CD1c-positive myeloid dendritic cell (primary cell): ENCODE measurements at regions not wholly inside any gene's neighbourhood (a gene's known extent, or its start where the extent isn't known, plus 50 kb on each side); places are given as distances from the start of the nearest gene placed in this dataset.

Experiments
- DNase-seq: peaks from one replicate; pipeline ENCODE4 v3.0.0-alpha.2; 2016; ENCODE audit errors: extremely low spot score

DNA sequence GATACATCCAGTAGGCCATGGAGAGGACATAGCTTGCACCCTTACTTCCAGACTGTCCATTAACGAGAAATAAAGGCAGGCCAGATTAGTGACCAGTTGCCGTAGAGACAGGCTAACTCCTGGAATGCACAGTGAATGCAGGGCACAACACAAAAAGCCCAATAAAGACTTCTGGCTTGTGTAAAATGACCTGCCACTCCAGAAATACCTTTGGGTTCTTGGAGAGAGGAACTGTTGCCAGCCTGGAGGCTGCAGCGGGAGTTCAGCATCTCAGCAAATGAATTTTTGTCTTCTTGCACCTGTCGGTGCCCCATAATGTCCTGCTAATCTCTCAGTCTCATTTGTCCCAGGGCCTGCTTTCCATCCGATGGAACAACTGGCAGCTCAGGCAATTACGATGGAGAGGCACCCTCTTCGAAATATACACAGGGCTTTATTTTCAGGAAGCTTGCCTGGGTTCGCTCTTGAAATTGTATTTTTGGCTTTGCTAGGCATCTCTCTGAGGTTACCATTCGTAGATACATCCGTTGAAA lies 538.8 kb upstream of the ZNF462 start:
- DNase-seq, result no peak

DNA sequence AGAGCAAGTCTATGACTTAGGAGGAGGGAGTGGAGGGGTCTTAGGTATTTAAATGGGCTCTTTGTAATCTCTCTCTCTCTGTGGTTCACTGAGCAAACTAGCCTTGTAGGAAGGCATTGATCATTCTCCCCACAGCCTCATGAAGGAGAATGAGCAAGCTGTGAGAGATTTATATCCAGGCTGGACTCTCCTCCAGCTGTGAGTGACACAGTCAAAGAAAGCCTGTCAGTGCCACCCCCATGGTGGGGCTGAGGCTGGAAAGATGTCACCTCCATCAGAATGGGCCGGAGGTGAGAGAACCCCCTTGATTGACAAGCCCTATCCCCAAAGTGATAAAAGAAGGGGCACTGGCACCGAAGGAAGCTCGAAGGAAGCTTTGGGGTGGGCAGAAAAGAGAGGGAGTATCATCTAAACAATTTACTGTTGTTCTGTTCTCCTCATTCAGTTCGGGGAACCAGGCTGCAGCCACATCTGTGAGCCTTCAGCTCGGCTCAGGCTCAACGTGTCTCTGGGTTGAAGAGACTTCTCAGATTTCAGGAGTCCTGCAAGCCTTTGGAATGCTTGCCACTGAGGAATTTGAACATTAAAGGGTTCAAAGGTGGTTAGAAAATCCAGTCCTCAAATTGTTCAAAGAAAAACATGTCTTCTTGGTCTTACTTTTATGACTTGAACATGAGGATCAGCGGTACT lies 538.2 kb upstream of the ZNF462 start:
- no peak for DNase-seq

DNA sequence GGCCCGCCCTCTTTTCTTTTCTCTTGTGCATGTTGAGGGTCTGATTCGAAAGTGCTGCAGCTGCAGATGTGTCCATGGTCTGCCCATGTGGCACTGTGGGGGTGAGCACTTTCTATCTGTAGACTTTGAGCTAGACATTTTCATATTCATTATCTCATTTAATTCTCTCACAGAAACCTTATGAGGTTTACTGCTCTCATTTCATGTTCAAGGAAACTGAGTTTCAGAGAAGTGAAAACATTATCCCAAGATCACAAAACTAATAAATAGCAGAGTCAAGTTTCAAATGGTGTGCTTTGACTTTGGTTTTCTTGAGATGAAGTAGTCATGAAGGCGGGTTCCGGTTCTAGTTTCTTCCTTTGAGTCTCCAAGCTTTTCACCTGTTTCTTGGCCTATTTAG lies 536.5 kb upstream of the ZNF462 start:
- no peak for DNase-seq

DNA sequence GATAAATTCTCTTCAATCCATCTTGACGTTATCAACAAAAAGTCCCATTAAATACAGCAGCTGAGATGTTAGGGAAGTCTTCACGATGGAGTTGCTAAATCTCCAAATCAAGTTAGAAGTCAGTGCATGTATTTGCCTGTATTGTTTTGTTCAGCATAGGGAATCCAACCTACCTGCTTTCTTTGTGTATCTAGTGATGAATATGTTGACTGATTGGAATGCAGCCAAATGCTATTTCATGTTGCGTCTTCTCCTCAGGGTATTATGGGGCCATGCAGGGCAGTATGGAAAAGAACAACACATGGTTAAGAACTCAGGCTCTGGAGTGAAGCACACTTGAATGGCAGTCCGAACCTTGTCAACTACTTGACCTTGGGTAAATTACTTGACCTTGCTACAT lies 529.5 kb upstream of the ZNF462 start:
- DNase-seq, result no peak

DNA sequence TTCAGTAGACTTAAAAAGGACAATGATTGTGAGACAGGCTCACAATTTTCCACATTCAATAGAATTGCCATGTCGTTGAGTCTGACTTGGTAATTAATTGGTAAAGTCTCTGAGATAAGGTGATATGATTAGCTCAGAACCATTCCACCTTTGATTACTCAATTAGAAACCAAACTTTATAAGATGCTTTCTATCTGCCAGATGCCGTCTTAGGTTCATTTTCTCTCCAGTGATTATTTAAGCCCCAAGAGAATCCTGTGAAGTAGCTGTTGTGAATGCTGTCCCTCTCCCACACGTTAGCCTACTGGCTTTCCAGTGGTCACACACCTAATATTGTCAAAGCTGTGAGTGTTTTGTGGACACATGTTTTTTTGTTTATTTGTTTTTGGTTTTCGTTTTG lies 528.9 kb upstream of the ZNF462 start:
- no peak for DNase-seq

DNA sequence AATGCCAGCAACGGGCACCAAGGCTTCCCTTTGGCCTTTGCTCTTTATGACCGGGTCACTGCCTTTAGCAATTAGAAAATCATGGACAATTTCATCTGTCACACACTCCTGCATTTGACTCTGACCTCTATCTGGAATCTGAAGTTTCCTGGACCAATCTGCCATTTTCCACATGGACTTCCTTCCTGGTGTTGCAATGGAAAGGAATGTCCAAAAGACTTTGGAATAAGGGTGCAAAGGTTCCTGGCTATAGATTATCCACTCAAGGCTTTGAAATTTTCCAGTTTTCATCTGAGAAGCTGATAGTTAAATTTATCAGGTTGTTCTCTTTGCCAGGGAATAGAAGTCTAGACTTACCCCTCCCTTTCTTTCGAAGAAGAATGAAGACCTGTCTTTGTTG lies 523.1 kb upstream of the ZNF462 start:
- DNase-seq, result no peak

DNA sequence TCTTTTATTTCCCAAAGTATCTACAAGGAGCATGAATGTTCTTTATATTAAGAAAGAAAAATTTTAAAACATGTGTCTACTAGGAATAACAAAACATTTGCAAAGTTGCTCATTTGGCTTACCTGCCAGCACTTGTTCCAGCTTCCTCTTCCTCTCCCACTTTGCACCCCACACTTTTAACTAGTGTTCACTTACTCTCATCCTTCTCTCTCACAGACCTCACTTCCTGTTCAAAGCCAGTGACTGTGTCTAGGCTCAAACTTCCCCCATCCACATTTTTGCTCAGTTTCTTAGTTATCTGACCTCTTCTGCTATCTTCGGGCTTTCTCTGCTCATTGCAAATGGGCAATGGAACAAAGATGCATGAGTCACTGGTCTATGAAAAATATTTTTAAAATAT lies 512.2 kb upstream of the ZNF462 start:
- no peak for DNase-seq

DNA sequence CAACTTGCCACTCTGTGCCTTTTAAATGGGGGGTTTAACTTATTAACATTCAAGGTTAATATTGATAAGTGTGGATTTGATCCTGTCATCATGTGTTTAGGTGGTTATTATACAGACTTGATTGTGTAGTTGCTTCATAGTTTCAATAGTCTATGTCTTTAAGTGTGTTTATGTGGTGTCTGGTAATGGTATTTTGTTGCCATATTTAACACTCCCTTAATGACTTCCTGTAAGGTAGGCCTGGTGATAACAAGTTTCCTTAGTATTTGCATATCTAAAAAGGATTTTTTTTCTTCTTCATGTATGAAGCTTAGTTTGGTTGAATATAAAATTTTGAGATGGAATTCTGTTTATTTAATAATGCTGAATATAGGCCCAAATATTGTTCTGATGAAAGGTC lies 506.0 kb upstream of the ZNF462 start:
- DNase-seq, result no peak

DNA sequence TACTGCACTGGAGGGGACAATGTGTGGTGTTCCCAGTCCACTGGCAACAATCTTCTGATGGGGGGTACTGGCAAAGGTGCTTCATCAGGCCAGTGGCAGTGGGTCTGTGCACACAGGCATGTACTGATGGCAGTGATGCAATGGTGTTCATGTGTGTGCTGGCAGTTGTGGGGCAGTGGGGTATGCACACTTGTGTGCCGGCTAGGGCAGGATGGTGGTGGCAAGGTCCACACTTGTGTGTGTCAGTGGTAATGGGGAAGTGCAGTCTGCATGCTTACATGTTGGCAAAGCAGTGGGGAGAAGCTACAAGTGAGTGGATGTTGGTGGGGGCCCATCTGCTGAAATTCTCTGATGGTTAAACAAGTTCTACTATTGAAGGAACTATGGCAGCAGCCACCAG lies 504.6 kb upstream of the ZNF462 start:
- DNase-seq, result no peak

DNA sequence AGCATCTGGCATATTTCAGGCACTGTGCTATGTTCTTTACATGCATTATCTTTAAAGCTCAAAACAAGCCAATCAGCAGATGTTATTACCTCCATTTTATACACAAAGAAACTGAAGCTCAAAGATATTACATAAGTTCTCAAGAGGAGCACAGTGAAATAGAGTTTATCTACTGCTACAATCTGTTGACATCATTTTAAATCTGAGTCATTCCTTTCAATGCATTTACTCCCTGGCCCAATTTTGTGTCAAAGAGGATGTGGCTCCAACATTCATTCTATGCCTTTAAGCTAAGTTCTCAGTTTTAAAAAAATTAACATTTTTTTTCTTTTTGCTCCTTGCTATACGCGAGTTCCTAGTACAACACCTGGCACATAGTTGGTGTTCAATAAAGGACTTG lies 486.3 kb upstream of the ZNF462 start:
- no peak for DNase-seq

DNA sequence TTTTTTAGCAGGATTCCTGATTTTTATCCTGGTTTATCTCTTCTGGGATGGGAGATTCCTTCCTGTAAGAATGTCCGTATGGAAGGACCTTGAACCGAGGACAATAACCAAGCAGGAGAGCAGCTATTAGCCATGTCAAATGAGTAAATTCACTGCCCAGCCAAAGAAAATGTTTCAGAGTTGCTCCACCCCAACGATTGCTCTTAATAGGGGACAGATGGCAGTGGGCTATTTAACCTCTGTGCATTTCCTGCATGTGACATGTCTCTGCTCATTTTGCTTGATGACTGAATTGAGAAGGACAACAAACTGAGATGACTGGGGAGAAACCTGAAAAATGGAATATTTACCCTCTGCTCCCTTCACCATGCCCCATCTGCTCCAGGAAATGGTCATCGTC lies 479.9 kb upstream of the ZNF462 start:
- DNase-seq, result no peak

DNA sequence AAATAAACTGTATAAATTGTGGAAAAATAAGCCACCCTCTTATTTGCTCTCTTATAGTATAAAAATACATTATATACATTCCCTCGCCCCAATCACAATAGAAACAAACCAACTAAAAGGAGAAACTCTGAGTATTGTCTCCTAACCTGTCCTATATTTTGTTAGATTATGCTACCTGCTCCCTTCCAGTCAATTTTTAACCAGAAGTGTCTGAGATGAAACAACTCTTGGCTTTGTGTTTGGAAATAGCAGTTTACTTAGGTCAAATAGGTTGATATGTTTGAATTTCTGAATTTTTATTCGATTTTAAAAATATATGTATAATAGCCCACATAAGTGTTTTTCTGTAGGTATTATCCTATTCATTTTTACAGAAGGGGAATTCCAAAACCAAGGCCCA lies 475.0 kb upstream of the ZNF462 start:
- no peak for DNase-seq

DNA sequence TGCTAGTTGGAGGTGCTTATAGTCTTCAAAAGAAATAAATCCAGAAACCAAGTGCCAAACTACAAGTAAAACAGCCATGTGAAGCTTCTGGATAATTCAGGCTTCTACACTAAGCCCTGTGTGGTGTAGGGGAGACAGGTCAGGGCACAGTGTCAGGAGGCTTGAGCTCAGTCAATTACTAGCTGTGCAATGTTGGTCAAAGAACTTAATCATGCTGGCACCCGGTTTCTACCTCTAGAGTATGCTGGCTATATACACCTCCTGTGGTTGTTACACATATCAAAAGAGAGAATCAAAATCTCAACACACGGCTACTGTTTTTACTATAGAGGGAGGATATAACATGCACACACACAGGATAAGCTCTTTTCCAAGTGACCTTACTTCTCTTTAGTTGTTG lies 469.7 kb upstream of the ZNF462 start:
- no peak for DNase-seq

DNA sequence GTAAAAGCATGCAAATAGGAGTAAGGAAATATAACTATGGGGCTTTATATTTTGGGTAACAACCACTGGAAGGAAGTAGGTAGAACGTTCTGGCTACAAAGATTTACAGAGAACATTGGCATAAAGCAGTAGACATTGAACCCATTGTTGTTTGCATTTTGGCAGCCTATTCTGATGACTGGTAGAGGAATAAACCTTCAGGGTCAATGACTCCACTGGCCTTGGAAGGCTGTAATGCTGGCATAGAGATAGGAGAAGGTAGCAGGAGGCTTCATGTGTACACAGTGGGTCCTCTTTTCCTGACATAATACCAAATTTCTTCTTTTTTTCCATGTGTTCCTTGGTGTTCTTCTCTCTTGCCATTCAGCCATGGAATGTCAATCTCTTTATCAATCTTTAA lies 462.8 kb upstream of the ZNF462 start:
- DNase-seq, result no peak

DNA sequence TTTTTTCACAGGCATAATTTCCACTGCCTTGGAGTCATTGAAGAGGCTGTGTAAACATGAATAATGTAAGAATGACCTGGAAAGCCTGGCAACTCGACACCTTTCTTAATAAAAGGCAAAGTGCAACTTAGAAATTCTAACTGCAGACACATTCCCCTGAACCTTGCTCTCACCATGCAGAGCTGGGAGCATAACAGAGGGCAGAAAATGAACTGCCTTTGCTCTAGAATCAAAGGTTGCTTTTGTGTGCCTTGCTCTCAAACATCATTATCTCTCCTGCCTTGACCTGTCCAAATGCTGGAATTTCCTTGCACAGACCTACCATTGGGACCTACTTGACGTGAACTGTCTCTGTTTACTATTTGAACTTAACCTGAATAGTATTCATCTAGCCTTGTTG lies 462.0 kb upstream of the ZNF462 start:
- no peak for DNase-seq

DNA sequence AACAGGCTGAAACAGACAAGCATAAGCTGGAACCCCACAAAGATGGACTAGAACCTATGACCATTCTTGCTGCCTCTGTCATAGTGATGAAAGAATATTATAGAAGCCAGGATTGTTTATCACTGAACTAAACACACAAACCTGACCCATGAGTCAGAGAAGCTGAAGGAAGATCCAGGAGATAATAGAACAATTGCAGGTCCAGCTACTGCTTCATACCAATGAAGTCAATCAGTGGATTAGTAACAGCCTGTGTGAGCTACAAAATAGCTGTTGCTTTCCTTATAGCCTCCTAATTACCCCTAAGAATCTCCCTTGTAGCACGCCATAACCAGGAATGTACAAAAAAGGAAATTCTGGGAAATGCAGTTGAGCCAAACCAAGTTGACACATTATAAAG lies 459.9 kb upstream of the ZNF462 start:
- no peak for DNase-seq

DNA sequence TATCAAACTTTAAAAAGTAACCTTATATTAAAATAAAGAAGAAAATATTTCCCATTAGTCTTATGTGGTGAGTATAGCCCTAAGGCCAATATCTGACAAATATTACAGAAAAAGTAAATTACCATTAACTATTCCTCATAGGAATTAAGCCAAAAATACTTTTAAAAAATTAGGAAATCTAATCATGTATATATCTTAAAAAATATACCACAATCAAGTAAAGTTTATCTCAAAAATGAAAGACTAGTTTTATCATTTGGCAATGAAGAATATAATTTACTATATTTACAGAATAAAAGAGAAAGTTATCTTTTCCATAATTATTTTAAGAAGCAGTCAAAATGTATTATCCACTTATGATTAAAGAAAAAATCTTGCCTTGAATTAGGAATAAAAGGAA lies 458.8 kb upstream of the ZNF462 start:
- no peak for DNase-seq

DNA sequence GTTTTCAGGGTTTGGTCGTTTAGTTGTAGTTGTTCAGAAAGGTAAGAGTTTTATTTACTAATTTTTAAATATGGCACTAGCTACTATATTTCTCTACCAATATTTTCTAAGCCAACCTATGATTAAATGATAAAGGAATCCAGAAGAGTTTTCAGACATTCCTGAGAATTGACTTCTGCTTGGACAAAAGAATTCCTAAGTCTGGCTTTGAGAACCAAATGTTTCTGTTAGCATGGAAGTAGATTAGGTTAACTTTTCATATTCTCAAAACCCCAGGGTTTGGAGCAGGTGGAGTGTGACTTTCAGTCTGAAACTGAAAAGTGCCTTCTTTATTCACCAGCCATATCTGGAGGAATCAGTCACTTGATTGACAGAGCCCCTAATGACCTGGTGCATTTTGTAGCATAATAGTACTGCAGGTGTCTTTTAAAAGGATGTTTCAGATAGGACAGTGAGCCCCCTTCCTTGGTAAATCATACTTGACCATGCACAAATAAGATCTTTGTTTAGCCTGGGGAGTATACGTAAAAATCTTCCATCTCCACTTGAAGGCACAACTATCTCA lies 457.0 kb upstream of the ZNF462 start:
- no peak for DNase-seq

DNA sequence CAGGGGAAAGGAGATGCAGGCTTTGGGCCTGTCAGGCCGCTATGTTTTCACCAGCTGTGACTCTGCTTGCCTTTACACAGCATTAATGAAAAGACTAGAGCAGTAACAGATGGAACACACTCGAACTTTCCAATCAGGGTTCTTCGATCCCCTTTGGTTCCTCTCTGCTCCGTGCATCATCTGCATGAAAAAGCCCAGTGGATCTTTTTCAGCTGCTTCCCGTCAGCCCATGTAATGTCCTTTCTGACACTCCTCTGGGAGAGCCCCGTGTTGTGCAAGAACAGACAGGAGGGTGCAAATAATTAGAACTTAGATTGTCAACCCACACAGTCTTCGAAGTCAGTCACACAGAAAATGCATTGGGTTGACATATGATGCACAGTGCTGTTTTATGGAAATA lies 448.9 kb upstream of the ZNF462 start:
- DNase-seq, result no peak

DNA sequence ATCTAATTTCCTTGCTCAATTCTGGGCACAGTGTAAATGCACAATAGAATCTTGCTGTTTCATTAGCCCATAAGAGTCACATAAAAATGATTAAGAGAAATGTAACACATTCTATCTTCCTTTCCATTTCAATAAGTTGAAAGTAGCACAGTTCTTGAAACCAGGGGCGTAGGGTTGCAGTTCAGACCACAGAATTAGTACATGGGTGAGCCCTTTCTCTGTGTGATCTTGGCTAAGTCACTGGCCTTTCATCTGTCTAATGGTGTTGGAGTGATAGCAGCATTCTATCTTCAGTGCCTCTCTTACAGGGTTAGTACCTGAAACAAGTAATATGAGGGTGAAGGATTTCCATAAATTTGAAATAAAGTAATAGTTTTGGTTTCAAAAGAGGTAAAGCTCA lies 445.3 kb upstream of the ZNF462 start:
- DNase-seq, result no peak

DNA sequence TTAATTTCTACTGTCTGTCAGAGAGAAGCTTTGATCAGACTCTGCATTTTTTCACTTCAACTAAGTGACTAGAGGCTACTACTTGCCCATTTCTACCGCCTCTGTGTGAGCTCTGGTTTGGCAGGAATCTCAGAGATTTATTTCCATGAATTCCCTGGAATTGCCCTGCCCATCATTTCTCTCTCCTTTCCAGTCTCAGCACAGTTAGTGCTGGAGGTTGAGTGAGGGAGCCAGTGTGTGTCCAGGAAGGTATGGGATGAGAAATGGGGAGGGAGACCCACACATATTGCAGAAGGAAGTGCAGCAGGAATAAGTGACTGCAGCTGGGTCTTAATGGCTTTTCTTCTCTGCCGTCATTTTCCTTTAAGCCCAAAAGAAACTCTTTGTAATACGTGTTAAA lies 443.1 kb upstream of the ZNF462 start:
- DNase-seq, result no peak

DNA sequence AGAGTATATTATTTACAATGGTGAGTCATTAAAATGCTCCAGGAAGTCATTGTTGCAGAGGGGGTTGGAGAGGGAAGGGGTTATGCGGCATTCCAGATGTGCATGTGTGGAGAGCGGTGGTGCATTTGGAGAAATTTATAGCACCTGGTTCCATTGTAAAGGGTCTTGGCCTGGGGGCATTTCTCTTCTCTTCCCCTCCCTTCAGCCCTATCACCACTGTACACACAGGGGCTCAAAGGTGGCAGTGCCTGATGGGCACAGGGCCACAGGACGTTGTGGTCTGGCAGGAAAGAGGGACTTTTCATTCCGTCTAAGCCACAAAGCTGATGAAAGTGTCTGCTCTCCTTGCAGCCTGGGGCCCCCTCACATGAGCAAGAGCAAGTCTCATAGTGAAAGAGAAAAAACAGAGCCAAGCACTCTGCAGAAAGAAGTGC lies 442.4 kb upstream of the ZNF462 start:
- DNase-seq, result no peak

DNA sequence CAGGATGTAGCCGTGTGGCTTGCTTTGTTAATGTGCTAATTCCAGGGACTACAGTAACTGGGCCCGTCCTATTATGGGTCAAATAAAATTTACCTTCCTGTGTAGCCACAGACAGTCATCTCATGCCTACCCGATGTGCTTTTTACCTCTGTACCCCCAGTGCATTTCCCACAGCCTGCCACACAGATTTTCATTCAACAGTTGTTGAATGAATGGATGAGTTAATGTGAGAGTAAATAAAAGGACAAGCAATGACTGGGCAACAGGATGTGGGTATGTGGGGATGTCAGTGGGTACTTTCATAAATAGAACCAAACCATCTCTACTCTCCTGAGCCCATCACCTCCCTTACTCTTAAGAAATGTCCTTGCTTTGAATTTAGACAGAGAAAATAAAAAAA lies 441.2 kb upstream of the ZNF462 start:
- no peak for DNase-seq

DNA sequence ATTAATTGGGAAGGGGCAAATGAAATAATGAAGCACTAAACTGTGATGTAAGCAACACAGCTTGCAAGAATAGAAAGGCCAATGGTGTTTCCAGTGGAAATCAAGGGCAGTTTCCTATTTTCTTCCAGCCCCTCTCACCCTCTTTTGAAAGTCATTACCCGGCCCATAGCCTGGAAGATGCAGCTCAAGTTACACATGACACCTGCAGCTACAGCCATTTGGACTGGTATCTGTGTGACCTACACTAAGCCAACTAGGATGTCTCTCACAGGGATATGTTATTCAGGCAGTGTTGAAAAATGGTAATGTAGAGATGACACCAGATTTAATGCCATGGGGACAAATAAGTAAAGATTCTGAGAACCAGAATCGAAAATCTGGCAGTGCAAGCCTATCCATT lies 439.4 kb upstream of the ZNF462 start:
- no peak for DNase-seq
